ENCODE measurements at regions not wholly inside any gene's neighbourhood (a gene's known extent, or its start where the extent isn't known, plus 50 kb on each side); places are given as distances from the start of the nearest gene placed in this dataset.

DNA sequence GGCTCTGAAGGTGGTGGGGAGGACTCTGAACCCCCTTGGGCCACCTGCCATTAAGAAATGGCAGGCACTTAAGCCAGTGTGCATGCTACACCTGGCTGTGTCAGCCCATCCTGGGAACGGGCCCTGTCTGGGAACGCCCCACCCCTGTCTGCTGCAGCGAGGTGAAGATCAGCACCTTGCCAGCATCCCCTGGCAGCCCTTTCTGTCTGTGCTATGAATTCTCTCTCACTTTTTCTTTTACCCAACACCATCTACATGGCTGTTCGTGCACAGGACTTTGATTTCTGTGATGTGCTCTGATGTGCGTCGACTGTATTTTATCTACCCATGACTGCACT, 452.9 kb upstream of the B3GAT1 start:
- CTCF ChIA-PET: no interaction called here
- H3K9me3 Mint-ChIP-seq: peaks cover 9% of the 10 kb centered on the region
- no peak for ATAC-seq

DNA sequence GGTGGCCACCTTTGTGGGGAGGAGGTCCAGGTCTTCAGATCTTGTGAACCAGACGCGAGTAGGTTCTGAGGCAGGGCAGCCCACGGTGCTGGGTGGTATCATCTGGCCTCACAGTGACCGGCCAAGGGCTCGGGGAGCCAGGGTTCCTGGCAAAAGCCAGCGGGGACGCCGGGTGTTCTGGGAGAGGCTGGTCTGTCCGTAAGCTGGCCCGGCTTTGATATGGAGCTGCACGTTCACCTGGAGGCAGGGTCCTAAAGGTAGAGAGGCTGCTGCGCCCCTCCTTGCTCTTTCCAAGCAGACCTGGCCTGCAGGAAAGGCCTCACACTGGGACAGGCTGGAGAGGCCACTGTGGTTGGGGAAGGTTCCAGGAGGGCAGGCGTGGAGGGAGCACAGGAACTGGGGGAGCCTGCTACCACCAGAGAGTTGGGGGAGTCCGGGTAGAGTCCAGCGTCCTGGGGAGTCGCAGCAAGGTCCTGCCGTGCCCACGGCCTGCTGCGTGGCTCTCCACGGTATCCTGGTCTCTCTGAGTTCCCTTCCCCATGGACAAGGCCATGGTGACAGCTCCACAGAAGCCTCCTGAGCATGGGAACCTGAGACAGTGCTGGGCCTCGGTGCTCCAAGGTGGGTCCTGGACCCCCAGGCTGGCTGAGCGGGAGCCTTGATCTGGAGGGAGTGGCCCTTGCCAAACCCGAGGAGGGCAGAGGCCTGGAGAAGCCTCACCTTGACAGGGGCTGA, 452.4 kb upstream of the B3GAT1 start:
- no peaks in the 10 kb centered on the region; the same call in none of the 2 replicates for H3K27me3 Mint-ChIP-seq (ENCODE audit: low read depth)
- no peak overlapping the region for H3K4me3 Mint-ChIP-seq
- TF ChIP-seq MXD4 (CRISPR knock-in tag; IDR thresholded peaks at IDR 0.05; ENCODE audit: borderline replicate concordance) (no peak), NFYB (CRISPR knock-in tag; conservative IDR thresholded peaks at IDR 0.05; ENCODE audit: low read depth) (no peak), HMGA2 (CRISPR knock-in tag; IDR thresholded peaks at IDR 0.05) (no peak)
- TF ChIP-seq, protein P1, sequence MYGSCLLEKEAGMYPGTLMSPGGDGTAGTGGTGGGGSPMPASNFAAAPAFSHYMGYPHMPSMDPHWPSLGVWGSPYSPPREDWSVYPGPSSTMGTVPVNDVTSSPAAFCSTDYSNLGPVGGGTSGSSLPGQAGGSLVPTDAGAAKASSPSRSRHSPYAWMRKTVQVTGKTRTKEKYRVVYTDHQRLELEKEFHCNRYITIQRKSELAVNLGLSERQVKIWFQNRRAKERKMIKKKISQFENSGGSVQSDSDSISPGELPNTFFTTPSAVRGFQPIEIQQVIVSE (CRISPR knock-in tag; IDR thresholded peaks at IDR 0.05; ENCODE audit: borderline replicate concordance): no peak
- TF ChIP-seq, protein P2, sequence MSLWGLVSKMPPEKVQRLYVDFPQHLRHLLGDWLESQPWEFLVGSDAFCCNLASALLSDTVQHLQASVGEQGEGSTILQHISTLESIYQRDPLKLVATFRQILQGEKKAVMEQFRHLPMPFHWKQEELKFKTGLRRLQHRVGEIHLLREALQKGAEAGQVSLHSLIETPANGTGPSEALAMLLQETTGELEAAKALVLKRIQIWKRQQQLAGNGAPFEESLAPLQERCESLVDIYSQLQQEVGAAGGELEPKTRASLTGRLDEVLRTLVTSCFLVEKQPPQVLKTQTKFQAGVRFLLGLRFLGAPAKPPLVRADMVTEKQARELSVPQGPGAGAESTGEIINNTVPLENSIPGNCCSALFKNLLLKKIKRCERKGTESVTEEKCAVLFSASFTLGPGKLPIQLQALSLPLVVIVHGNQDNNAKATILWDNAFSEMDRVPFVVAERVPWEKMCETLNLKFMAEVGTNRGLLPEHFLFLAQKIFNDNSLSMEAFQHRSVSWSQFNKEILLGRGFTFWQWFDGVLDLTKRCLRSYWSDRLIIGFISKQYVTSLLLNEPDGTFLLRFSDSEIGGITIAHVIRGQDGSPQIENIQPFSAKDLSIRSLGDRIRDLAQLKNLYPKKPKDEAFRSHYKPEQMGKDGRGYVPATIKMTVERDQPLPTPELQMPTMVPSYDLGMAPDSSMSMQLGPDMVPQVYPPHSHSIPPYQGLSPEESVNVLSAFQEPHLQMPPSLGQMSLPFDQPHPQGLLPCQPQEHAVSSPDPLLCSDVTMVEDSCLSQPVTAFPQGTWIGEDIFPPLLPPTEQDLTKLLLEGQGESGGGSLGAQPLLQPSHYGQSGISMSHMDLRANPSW (CRISPR knock-in tag; conservative IDR thresholded peaks at IDR 0.05; ENCODE audit: low read depth): no peak
- TF ChIP-seq, protein P3, sequence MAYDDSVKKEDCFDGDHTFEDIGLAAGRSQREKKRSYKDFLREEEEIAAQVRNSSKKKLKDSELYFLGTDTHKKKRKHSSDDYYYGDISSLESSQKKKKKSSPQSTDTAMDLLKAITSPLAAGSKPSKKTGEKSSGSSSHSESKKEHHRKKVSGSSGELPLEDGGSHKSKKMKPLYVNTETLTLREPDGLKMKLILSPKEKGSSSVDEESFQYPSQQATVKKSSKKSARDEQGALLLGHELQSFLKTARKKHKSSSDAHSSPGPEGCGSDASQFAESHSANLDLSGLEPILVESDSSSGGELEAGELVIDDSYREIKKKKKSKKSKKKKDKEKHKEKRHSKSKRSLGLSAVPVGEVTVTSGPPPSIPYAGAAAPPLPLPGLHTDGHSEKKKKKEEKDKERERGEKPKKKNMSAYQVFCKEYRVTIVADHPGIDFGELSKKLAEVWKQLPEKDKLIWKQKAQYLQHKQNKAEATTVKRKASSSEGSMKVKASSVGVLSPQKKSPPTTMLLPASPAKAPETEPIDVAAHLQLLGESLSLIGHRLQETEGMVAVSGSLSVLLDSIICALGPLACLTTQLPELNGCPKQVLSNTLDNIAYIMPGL (CRISPR knock-in tag; IDR thresholded peaks at IDR 0.05): no peak
- no peaks in the 10 kb centered on the region for H3K36me3 Mint-ChIP-seq
- H3K9me3 Mint-ChIP-seq: peaks cover 9% of the 10 kb centered on the region
- ATAC-seq: no peak
- ChIA-PET CTCF (no interaction called here), POLR2A (interaction anchor here (0.6 kb wide), 1 partner anchor 87 kb away, joined by 3 read pairs; no protein-coding TSS in a partner anchor)
- DNase-seq (ENCODE audit: low spot score): no peak
- peaks cover 9% of the 10 kb centered on the region; the same call in 1 of the 2 replicates for H3K4me1 Mint-ChIP-seq
- no peak overlapping the region for H3K27ac Mint-ChIP-seq

More for the DNA sequence above, 452.9 kb upstream of the B3GAT1 start:
- TF ChIP-seq, protein P4, sequence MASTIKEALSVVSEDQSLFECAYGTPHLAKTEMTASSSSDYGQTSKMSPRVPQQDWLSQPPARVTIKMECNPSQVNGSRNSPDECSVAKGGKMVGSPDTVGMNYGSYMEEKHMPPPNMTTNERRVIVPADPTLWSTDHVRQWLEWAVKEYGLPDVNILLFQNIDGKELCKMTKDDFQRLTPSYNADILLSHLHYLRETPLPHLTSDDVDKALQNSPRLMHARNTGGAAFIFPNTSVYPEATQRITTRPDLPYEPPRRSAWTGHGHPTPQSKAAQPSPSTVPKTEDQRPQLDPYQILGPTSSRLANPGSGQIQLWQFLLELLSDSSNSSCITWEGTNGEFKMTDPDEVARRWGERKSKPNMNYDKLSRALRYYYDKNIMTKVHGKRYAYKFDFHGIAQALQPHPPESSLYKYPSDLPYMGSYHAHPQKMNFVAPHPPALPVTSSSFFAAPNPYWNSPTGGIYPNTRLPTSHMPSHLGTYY (CRISPR knock-in tag; IDR thresholded peaks at IDR 0.05): no peak
- Mint-ChIP-seq H3K4me3 (no peak overlapping the region), H3K36me3 (no peaks in the 10 kb centered on the region), H3K27me3 (ENCODE audit: low read depth) (no peaks in the 10 kb centered on the region; the same call in none of the 2 replicates), H3K4me1 (peaks cover 9% of the 10 kb centered on the region; the same call in 1 of the 2 replicates), H3K27ac (no peak overlapping the region)
- DNase-seq (ENCODE audit: low spot score): no peak
- POLR2A ChIA-PET: no interaction called here

DNA sequence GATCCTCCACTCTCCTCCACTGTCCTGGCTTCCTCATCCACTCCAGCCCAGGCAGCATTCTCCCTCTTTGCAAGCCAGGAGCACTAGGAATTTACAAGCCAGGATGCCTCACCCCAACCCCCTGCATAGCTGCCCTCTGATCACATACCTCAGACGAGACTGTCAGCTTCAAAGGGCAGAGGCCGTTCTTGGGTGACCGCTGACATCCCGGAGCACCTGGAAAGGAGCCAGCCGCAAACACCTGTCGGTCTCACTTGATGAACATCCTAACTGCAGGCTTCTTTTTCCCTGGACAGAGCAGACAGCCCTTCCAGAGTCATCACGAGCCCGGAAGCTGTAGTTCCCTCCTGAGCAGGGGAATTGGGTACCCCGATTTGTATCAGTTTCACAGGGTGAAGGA, 451.3 kb upstream of the B3GAT1 start:
- Mint-ChIP-seq H3K27ac (no peak overlapping the region), H3K4me1 (peaks cover 6% of the 10 kb centered on the region; the same call in 1 of the 2 replicates), H3K4me3 (no peak overlapping the region), H3K36me3 (no peaks in the 10 kb centered on the region), H3K9me3 (peaks cover 9% of the 10 kb centered on the region), H3K27me3 (ENCODE audit: low read depth) (no peaks in the 10 kb centered on the region; the same call in none of the 2 replicates)
- ChIA-PET POLR2A (no interaction called here), CTCF (no interaction called here)
- ATAC-seq (no peak), DNase-seq (ENCODE audit: low spot score) (no peak)
- TF ChIP-seq, protein P5, sequence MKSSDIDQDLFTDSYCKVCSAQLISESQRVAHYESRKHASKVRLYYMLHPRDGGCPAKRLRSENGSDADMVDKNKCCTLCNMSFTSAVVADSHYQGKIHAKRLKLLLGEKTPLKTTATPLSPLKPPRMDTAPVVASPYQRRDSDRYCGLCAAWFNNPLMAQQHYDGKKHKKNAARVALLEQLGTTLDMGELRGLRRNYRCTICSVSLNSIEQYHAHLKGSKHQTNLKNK (CRISPR knock-in tag; IDR thresholded peaks at IDR 0.05): no peak
- TF ChIP-seq NR2C2 (CRISPR knock-in tag; IDR thresholded peaks at IDR 0.05) (no peak), RORB (CRISPR knock-in tag; IDR thresholded peaks at IDR 0.05) (no peak), CREB1 (CRISPR knock-in tag; IDR thresholded peaks at IDR 0.05) (no peak), FOXK1 (CRISPR knock-in tag; IDR thresholded peaks at IDR 0.05) (no peak), ZNF219 (CRISPR knock-in tag; IDR thresholded peaks at IDR 0.05; ENCODE audit: borderline replicate concordance) (no peak), HMGA2 (CRISPR knock-in tag; IDR thresholded peaks at IDR 0.05) (no peak), ZNF138 (CRISPR knock-in tag; conservative IDR thresholded peaks at IDR 0.05) (no peak), ZNF121 (CRISPR knock-in tag; IDR thresholded peaks at IDR 0.05) (no peak), ETV6 (CRISPR knock-in tag; IDR thresholded peaks at IDR 0.05) (no peak), SOX15 (CRISPR knock-in tag; IDR thresholded peaks at IDR 0.05) (no peak)
- TF ChIP-seq, protein P6, sequence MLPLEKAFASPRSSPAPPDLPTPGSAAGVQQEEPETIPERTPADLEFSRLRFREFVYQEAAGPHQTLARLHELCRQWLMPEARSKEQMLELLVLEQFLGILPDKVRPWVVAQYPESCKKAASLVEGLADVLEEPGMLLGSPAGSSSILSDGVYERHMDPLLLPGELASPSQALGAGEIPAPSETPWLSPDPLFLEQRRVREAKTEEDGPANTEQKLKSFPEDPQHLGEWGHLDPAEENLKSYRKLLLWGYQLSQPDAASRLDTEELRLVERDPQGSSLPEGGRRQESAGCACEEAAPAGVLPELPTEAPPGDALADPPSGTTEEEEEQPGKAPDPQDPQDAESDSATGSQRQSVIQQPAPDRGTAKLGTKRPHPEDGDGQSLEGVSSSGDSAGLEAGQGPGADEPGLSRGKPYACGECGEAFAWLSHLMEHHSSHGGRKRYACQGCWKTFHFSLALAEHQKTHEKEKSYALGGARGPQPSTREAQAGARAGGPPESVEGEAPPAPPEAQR (CRISPR knock-in tag; IDR thresholded peaks at IDR 0.05): no peak
- TF ChIP-seq, protein P7, sequence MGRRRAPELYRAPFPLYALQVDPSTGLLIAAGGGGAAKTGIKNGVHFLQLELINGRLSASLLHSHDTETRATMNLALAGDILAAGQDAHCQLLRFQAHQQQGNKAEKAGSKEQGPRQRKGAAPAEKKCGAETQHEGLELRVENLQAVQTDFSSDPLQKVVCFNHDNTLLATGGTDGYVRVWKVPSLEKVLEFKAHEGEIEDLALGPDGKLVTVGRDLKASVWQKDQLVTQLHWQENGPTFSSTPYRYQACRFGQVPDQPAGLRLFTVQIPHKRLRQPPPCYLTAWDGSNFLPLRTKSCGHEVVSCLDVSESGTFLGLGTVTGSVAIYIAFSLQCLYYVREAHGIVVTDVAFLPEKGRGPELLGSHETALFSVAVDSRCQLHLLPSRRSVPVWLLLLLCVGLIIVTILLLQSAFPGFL (CRISPR knock-in tag; IDR thresholded peaks at IDR 0.05; ENCODE audit: borderline replicate concordance): no peak
- TF ChIP-seq, protein P8, sequence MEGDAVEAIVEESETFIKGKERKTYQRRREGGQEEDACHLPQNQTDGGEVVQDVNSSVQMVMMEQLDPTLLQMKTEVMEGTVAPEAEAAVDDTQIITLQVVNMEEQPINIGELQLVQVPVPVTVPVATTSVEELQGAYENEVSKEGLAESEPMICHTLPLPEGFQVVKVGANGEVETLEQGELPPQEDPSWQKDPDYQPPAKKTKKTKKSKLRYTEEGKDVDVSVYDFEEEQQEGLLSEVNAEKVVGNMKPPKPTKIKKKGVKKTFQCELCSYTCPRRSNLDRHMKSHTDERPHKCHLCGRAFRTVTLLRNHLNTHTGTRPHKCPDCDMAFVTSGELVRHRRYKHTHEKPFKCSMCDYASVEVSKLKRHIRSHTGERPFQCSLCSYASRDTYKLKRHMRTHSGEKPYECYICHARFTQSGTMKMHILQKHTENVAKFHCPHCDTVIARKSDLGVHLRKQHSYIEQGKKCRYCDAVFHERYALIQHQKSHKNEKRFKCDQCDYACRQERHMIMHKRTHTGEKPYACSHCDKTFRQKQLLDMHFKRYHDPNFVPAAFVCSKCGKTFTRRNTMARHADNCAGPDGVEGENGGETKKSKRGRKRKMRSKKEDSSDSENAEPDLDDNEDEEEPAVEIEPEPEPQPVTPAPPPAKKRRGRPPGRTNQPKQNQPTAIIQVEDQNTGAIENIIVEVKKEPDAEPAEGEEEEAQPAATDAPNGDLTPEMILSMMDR (IDR thresholded peaks at IDR 0.05): no peak

All from WTC11 (cell line).